ENCODE measurements at regions not wholly inside any gene's neighbourhood (a gene's known extent, or its start where the extent isn't known, plus 50 kb on each side); places are given as distances from the start of the nearest gene placed in this dataset.

- no peak for DNase-seq
These were observed 253.5 kb downstream of the BAMBI start for GRCh38 chr10:28930514-28931495.

GRCh38 chr10:28935061-28935460 lies 257.7 kb downstream of the BAMBI start:
- no peak for DNase-seq

- DNase-seq, result no peak
These were observed 260.6 kb downstream of the BAMBI start for GRCh38 chr10:28937959-28938358.

- DNase-seq, result no peak
These were observed 261.4 kb downstream of the BAMBI start for GRCh38 chr10:28938745-28939144.

GRCh38 chr10:28939281-28940157 lies 262.2 kb downstream of the BAMBI start:
- no peak for DNase-seq

- no peak for DNase-seq
These were observed 263.0 kb downstream of the BAMBI start for GRCh38 chr10:28940158-28940888.

GRCh38 chr10:28942012-28942411 lies 264.7 kb downstream of the BAMBI start:
- no peak for DNase-seq

- no peak for DNase-seq
These were observed 268.6 kb downstream of the BAMBI start for GRCh38 chr10:28945959-28946358.

GRCh38 chr10:28946479-28946878 lies 269.2 kb downstream of the BAMBI start:
- DNase-seq, result no peak

- no peak for DNase-seq
These were observed 269.9 kb downstream of the BAMBI start for GRCh38 chr10:28947171-28947570.

- DNase-seq, result no peak
These were observed 270.7 kb downstream of the BAMBI start for GRCh38 chr10:28948046-28948445.

- DNase-seq, result no peak
These were observed 272.0 kb downstream of the BAMBI start for GRCh38 chr10:28949005-28950004.

- no peak for DNase-seq
These were observed 274.2 kb downstream of the BAMBI start for GRCh38 chr10:28951484-28951883.

GRCh38 chr10:28952523-28952922 lies 275.2 kb downstream of the BAMBI start:
- DNase-seq, result no peak

- DNase-seq, result no peak
These were observed 276.9 kb downstream of the BAMBI start for GRCh38 chr10:28954211-28954610.

GRCh38 chr10:28958468-28958867 lies 281.1 kb downstream of the BAMBI start:
- DNase-seq, result no peak

GRCh38 chr10:28959850-28960501 lies 282.7 kb downstream of the BAMBI start:
- DNase-seq, result no peak

GRCh38 chr10:28962768-28963167 lies 285.4 kb downstream of the BAMBI start:
- no peak for DNase-seq

- no peak for DNase-seq
These were observed 286.4 kb downstream of the BAMBI start for GRCh38 chr10:28963539-28964221.

GRCh38 chr10:28965937-28966336 lies 288.6 kb downstream of the BAMBI start:
- DNase-seq, result no peak
